HFFc6 (cell line): ENCODE measurements at regions not wholly inside any gene's neighbourhood (a gene's known extent, or its start where the extent isn't known, plus 50 kb on each side); places are given as distances from the start of the nearest gene placed in this dataset.

Source experiments
- DNase-seq: peaks from one replicate; pipeline ENCODE4 v3.0.0-alpha.2; 2018
- H3K27ac Mint-ChIP-seq: 2 replicates; pipeline ENCODE4 v1.8.0; 2020; ENCODE audit warnings: mild to moderate bottlenecking, mixed read lengths
- H3K27me3 Mint-ChIP-seq: 2 replicates; pipeline ENCODE4 v1.8.0; 2021; ENCODE audit warnings: mild to moderate bottlenecking, moderate library complexity, mixed read lengths; ENCODE audit not compliant: insufficient read depth
- H3K36me3 Mint-ChIP-seq: 2 replicates; pipeline ENCODE4 v1.8.0; 2021; ENCODE audit warnings: low read depth, mixed read lengths
- H3K4me1 Mint-ChIP-seq: 2 replicates; pipeline ENCODE4 v1.8.0; 2020; ENCODE audit warnings: low read depth, mixed read lengths
- H3K4me3 Mint-ChIP-seq: 2 replicates; pipeline ENCODE4 v1.8.0; 2020; ENCODE audit warnings: mild to moderate bottlenecking, moderate library complexity, mixed read lengths
- H3K9me3 Mint-ChIP-seq: 2 replicates; pipeline ENCODE4 v1.8.0; 2020; ENCODE audit warnings: mild to moderate bottlenecking, mixed read lengths
- CTCF ChIP-seq: fragments of 200-600 bp; sonication (generic); IDR thresholded peaks from 2 replicates; pipeline ENCODE4 v1.5.0; 2021; ENCODE audit warnings: antibody characterized with exemption, mild to moderate bottlenecking

- H3K9me3 Mint-ChIP-seq, result no peaks in the 10 kb centered on the region; the same call in 1 of the 2 replicates
- no peak for TF ChIP-seq CTCF
- H3K36me3 Mint-ChIP-seq, result no peaks in the 10 kb centered on the region
- peaks cover 7% of the 10 kb centered on the region for H3K27me3 Mint-ChIP-seq
- DNase-seq, result no peak
- H3K27ac Mint-ChIP-seq, result no peak overlapping the region
- peaks cover 30% of the 10 kb centered on the region for H3K4me1 Mint-ChIP-seq
- peak overlapping the region; percentile 10; the same call in 1 of the 2 replicates for H3K4me3 Mint-ChIP-seq
Observed at GRCh38 chr2:18454692-18455235, 105.7 kb downstream of the RDH14 start.

GRCh38 chr2:18446715-18447114 is 113.7 kb downstream of the RDH14 start:
- H3K9me3 Mint-ChIP-seq, result no peaks in the 10 kb centered on the region
- no peaks in the 10 kb centered on the region for H3K36me3 Mint-ChIP-seq
- TF ChIP-seq CTCF, result no peak
- no peak overlapping the region for H3K27ac Mint-ChIP-seq
- H3K4me1 Mint-ChIP-seq, result peaks cover 32% of the 10 kb centered on the region
- H3K27me3 Mint-ChIP-seq, result peaks cover 8% of the 10 kb centered on the region
- no peak overlapping the region for H3K4me3 Mint-ChIP-seq
- no peak for DNase-seq

GRCh38 chr2:18445433-18446320 is 114.8 kb downstream of the RDH14 start:
- Mint-ChIP-seq H3K9me3 (no peaks in the 10 kb centered on the region), H3K4me1 (peaks cover 43% of the 10 kb centered on the region), H3K27me3 (peaks cover 10% of the 10 kb centered on the region), H3K36me3 (no peaks in the 10 kb centered on the region), H3K4me3 (no peak overlapping the region), H3K27ac (no peak overlapping the region)
- DNase-seq, result no peak
- TF ChIP-seq CTCF, result no peak

- peaks cover 10% of the 10 kb centered on the region for H3K27me3 Mint-ChIP-seq
- no peak overlapping the region for H3K4me3 Mint-ChIP-seq
- no peaks in the 10 kb centered on the region for H3K9me3 Mint-ChIP-seq
- peaks cover 51% of the 10 kb centered on the region for H3K4me1 Mint-ChIP-seq
- no peaks in the 10 kb centered on the region for H3K36me3 Mint-ChIP-seq
- DNase-seq, result no peak
- H3K27ac Mint-ChIP-seq, result no peak overlapping the region
- TF ChIP-seq CTCF, result no peak
Observed at GRCh38 chr2:18444806-18445205, 115.6 kb downstream of the RDH14 start.

GRCh38 chr2:18441583-18441982 is 118.9 kb downstream of the RDH14 start:
- Mint-ChIP-seq H3K36me3 (no peaks in the 10 kb centered on the region), H3K4me3 (no peak overlapping the region), H3K4me1 (peaks cover 58% of the 10 kb centered on the region), H3K27me3 (peaks cover 6% of the 10 kb centered on the region), H3K9me3 (no peaks in the 10 kb centered on the region), H3K27ac (no peak overlapping the region)
- TF ChIP-seq CTCF, result no peak
- DNase-seq, result no peak
